Chondrocyte (in vitro differentiated cells): ENCODE measurements at regions not wholly inside any gene's neighbourhood (a gene's known extent, or its start where the extent isn't known, plus 50 kb on each side); places are given as distances from the start of the nearest gene placed in this dataset.

Source experiments
- DNase-seq: peaks from one replicate; pipeline ENCODE4 v3.0.0; 2021; ENCODE audit warnings: mixed read lengths, low spot score
- H3K27ac Mint-ChIP-seq: one replicate; pipeline ENCODE4 v1.8.0; 2021; ENCODE audit warnings: mild to moderate bottlenecking, moderate library complexity, mixed read lengths; ENCODE audit not compliant: unreplicated experiment
- H3K27me3 Mint-ChIP-seq: 2 replicates; pipeline ENCODE4 v1.8.0; 2021; ENCODE audit warnings: low read depth, mixed read lengths
- H3K36me3 Mint-ChIP-seq: 2 replicates; pipeline ENCODE4 v1.8.0; 2021; ENCODE audit warnings: low read depth, mixed read lengths
- H3K4me1 Mint-ChIP-seq: 2 replicates; pipeline ENCODE4 v1.8.0; 2021; ENCODE audit warnings: low read depth, mild to moderate bottlenecking, mixed read lengths
- H3K4me3 Mint-ChIP-seq: one replicate; pipeline ENCODE4 v1.8.0; 2021; ENCODE audit warnings: mild to moderate bottlenecking, moderate library complexity, mixed read lengths; ENCODE audit not compliant: unreplicated experiment
- H3K9me3 Mint-ChIP-seq: 2 replicates; pipeline ENCODE4 v1.8.0; 2021; ENCODE audit warnings: low read depth, mixed read lengths
- TF ChIP-seq, protein P1 (sequence below): fragments of 200-600 bp; sonication (generic); IDR thresholded peaks from 2 replicates; pipeline ENCODE4 v1.5.0; 2021; ENCODE audit warnings: antibody characterized with exemption, mild to moderate bottlenecking, moderate library complexity

GRCh38 chr10:55098452-55098851 lies 297.4 kb upstream of the PCDH15 start:
- H3K27me3 Mint-ChIP-seq, result peaks cover 6% of the 10 kb centered on the region
- no peak overlapping the region for H3K4me3 Mint-ChIP-seq
- H3K9me3 Mint-ChIP-seq, result no peaks in the 10 kb centered on the region
- H3K27ac Mint-ChIP-seq, result no peak overlapping the region
- TF ChIP-seq, protein P1, sequence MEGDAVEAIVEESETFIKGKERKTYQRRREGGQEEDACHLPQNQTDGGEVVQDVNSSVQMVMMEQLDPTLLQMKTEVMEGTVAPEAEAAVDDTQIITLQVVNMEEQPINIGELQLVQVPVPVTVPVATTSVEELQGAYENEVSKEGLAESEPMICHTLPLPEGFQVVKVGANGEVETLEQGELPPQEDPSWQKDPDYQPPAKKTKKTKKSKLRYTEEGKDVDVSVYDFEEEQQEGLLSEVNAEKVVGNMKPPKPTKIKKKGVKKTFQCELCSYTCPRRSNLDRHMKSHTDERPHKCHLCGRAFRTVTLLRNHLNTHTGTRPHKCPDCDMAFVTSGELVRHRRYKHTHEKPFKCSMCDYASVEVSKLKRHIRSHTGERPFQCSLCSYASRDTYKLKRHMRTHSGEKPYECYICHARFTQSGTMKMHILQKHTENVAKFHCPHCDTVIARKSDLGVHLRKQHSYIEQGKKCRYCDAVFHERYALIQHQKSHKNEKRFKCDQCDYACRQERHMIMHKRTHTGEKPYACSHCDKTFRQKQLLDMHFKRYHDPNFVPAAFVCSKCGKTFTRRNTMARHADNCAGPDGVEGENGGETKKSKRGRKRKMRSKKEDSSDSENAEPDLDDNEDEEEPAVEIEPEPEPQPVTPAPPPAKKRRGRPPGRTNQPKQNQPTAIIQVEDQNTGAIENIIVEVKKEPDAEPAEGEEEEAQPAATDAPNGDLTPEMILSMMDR, result no peak
- DNase-seq, result no peak
- H3K36me3 Mint-ChIP-seq, result no peaks in the 10 kb centered on the region
- H3K4me1 Mint-ChIP-seq, result no peaks in the 10 kb centered on the region

GRCh38 chr10:55091691-55092328 lies 290.8 kb upstream of the PCDH15 start:
- Mint-ChIP-seq H3K9me3 (no peaks in the 10 kb centered on the region), H3K36me3 (no peaks in the 10 kb centered on the region)
- TF ChIP-seq, protein P1, result peak; percentile 94

GRCh38 chr10:55078121-55078520 lies 277.1 kb upstream of the PCDH15 start:
- TF ChIP-seq, protein P1, result no peak
- Mint-ChIP-seq H3K4me1 (no peaks in the 10 kb centered on the region), H3K27me3 (peaks cover 3% of the 10 kb centered on the region), H3K9me3 (peaks cover 5% of the 10 kb centered on the region), H3K4me3 (no peak overlapping the region), H3K27ac (no peak overlapping the region), H3K36me3 (no peaks in the 10 kb centered on the region)
- no peak for DNase-seq

More at GRCh38 chr10:55091691-55092328, 290.8 kb upstream of the PCDH15 start:
- no peak overlapping the region for H3K27ac Mint-ChIP-seq
- DNase-seq, result no peak
- H3K27me3 Mint-ChIP-seq, result peaks cover 2% of the 10 kb centered on the region
- H3K4me1 Mint-ChIP-seq, result no peaks in the 10 kb centered on the region
- H3K4me3 Mint-ChIP-seq, result no peak overlapping the region

- Mint-ChIP-seq H3K4me1 (peaks cover 14% of the 10 kb centered on the region), H3K4me3 (no peak overlapping the region), H3K9me3 (no peaks in the 10 kb centered on the region), H3K27me3 (no peaks in the 10 kb centered on the region), H3K36me3 (no peaks in the 10 kb centered on the region), H3K27ac (no peak overlapping the region)
- no peak for DNase-seq
- TF ChIP-seq, protein P1, result no peak
These were observed 264.2 kb upstream of the PCDH15 start for GRCh38 chr10:55065185-55065584.

- TF ChIP-seq, protein P1, result no peak
- no peaks in the 10 kb centered on the region for H3K9me3 Mint-ChIP-seq
- peaks cover 14% of the 10 kb centered on the region for H3K4me1 Mint-ChIP-seq
- no peak overlapping the region for H3K27ac Mint-ChIP-seq
- H3K4me3 Mint-ChIP-seq, result no peak overlapping the region
- no peak for DNase-seq
- H3K36me3 Mint-ChIP-seq, result no peaks in the 10 kb centered on the region
- no peaks in the 10 kb centered on the region for H3K27me3 Mint-ChIP-seq
These were observed 262.8 kb upstream of the PCDH15 start for GRCh38 chr10:55063811-55064210.
